Stomach (tissue), 8 donors: ENCODE measurements at regions not wholly inside any gene's neighbourhood (a gene's known extent, or its start where the extent isn't known, plus 50 kb on each side); places are given as distances from the start of the nearest gene placed in this dataset.
A peak's percentile ranks its signal among the peaks of the same experiment; 100 is the strongest.

Experiments used
- DNase-seq, 2 donors: peaks; one replicate each; pipeline versions ENCODE4 v3.0.0 to v3.0.0-alpha.2; 2013 to 2019
- H3K27ac ChIP-seq, 5 donors: fragments of 200-600 bp in 4 of 5; sonication (generic) in 4 of 5; one replicate each; pipeline ENCODE4 v1.5.1; 2013 to 2019; ENCODE audit warnings: mild to moderate bottlenecking in 1 of 5, moderate library complexity in 1 of 5
- H3K27me3 ChIP-seq, 3 donors: fragments of 200-600 bp; sonication (generic); one replicate each; pipeline ENCODE4 v1.5.1; 2017 to 2019; ENCODE audit warnings: mixed run types in 1 of 3
- H3K36me3 ChIP-seq, 4 donors: fragments of 200-600 bp; sonication (generic); 1 replicate in 3 of 4; 2 replicates in 1 of 4; pipeline ENCODE4 v1.5.1; 2016 to 2019
- H3K4me1 ChIP-seq, 4 donors: fragments of 200-600 bp; sonication (generic); one replicate each; pipeline ENCODE4 v1.5.1; 2016 to 2019
- H3K4me3 ChIP-seq, 4 donors: fragments of 200-600 bp; sonication (generic) in 3 of 4; one replicate each; pipeline ENCODE4 v1.5.1; 2016 to 2019; ENCODE audit warnings: mild to moderate bottlenecking in 1 of 4
- H3K9me3 ChIP-seq, 4 donors: fragments of 200-600 bp; sonication (generic); one replicate each; pipeline ENCODE4 v1.5.1; 2016 to 2019
- EP300 ChIP-seq: sonication (generic); formaldehyde crosslinking; IDR thresholded peaks from one replicate; pipeline ENCODE4 v1.6.1; 2017; ENCODE audit warnings: antibody characterized with exemption
- POLR2A ChIP-seq, 4 donors: fragments of 450-650 bp; IDR thresholded peaks; one replicate each; pipeline ENCODE4 v1.6.1; 2016; ENCODE audit warnings: antibody characterized with exemption in 4 of 4, control low read depth in 2 of 4, mild to moderate bottlenecking in 1 of 4, moderate library complexity in 1 of 4
- POLR2AphosphoS5 ChIP-seq, 3 donors: sonication (generic); formaldehyde crosslinking; IDR thresholded peaks; one replicate each; pipeline ENCODE4 v1.6.1; 2016; ENCODE audit warnings: antibody characterized with exemption in 3 of 3
- WGBS, 5 donors: extraction: QIAGEN DNeasy Blood & Tissue Kit in 3 of 5; methylation state at CpG; one replicate each; pipeline versions ENCODE4 v1.1.5 to v1.1.7; 2013 to 2018; 5-methylcytosine and 5-hydroxymethylcytosine counted together
- intact Hi-C: fragments of 100-400 bp; cut with DNase I; formaldehyde crosslinking; loops from one replicate; pipeline ENCODE4 v1.15.1; 2023; ENCODE audit warnings: low total_unique reads
- TF ChIP-seq, protein P1 (sequence below), 7 experiments: fragments of 450-650 bp in 4 of 7; fragments of 200-600 bp in 3 of 7; sonication (generic) in 3 of 7; IDR thresholded peaks; one replicate each; pipeline ENCODE4 v1.5.1; 2016 to 2019; ENCODE audit warnings: antibody characterized with exemption in 7 of 7, control low read depth in 2 of 7, mild to moderate bottlenecking in 1 of 7
- donor health status: healthy with polysubstance abuse.
- donor health status: Bipolar disorder and iron deficiency.
- donor health status: healthy.

DNA sequence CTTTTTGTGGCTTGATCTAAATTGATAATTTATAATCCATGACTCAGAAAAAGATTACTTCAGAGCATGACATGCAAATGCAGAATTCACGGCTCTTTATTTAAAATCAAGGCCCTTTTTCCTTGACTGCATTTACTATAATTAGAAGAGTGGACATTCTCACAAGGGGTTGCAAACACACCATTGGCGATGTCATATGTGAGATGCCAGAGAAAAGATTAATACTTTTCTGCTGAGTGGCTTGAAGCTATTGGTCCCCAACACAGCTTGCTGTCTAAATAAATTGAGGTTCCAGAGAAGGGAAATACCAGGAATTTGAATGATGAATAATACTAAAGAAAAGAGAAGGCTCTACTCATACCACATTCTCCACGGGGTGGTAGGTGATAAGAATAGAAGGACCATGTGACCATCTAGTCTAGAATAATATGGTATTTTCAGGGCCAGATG, 78.7 kb upstream of the ARID5B start:
- Histone ChIP-seq H3K27ac (no peak overlapping the region), H3K36me3 (no peaks in the 10 kb centered on the region), H3K4me1 (peaks cover 0 to 15% (median 2%) of the 10 kb centered on the region in 4 donors), H3K4me3 (no peak overlapping the region), H3K27me3 (no peaks in the 10 kb centered on the region), H3K9me3 (no peaks in the 10 kb centered on the region)
- no peak for DNase-seq
- TF ChIP-seq EP300 (no peak), POLR2AphosphoS5 (IDR thresholded peaks at IDR 0.05) (no peak), POLR2A (IDR thresholded peaks at IDR 0.05) (no peak)
- TF ChIP-seq, protein P1, sequence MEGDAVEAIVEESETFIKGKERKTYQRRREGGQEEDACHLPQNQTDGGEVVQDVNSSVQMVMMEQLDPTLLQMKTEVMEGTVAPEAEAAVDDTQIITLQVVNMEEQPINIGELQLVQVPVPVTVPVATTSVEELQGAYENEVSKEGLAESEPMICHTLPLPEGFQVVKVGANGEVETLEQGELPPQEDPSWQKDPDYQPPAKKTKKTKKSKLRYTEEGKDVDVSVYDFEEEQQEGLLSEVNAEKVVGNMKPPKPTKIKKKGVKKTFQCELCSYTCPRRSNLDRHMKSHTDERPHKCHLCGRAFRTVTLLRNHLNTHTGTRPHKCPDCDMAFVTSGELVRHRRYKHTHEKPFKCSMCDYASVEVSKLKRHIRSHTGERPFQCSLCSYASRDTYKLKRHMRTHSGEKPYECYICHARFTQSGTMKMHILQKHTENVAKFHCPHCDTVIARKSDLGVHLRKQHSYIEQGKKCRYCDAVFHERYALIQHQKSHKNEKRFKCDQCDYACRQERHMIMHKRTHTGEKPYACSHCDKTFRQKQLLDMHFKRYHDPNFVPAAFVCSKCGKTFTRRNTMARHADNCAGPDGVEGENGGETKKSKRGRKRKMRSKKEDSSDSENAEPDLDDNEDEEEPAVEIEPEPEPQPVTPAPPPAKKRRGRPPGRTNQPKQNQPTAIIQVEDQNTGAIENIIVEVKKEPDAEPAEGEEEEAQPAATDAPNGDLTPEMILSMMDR (IDR thresholded peaks at IDR 0.05), result no peak
- intact Hi-C loops, result no loop called here
- WGBS, 5 donors, result 43 to 75% (median 49%) methylated on average over 3 of the region's 3 CpGs

DNA sequence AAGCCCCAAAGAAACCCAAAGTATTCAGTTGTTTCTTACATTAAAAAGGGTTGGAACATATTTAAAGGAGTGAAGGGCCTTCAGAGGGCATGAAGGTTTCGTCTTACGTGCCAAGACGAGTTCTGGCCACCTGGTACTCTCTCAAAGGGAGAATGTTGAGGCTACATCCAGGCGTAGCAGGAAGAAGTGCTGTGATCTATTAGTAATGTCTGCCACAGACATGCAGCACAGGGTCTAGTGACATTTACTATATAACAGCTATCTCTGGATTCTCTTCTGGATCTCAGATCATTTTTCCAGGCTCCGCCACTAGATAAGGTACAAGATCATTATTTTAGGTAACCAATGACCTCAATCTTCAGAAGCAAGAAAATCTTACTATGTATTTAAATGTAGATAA, 76.5 kb upstream of the ARID5B start:
- no peaks in the 10 kb centered on the region for H3K36me3 ChIP-seq
- no peak overlapping the region for H3K4me3 ChIP-seq
- DNase-seq, result no peak
- H3K9me3 ChIP-seq, result no peaks in the 10 kb centered on the region
- intact Hi-C loops, result no loop called here
- WGBS, 5 donors, result 88 to 94% (median 90%) methylated on average over 5 of the region's 5 CpGs
- TF ChIP-seq, protein P1 (IDR thresholded peaks at IDR 0.05), result no peak
- TF ChIP-seq POLR2AphosphoS5 (IDR thresholded peaks at IDR 0.05), result no peak
- TF ChIP-seq POLR2A (IDR thresholded peaks at IDR 0.05), result no peak
- no peaks in the 10 kb centered on the region for H3K27me3 ChIP-seq
- peaks cover 0 to 17% (median 3%) of the 10 kb centered on the region in 4 donors for H3K4me1 ChIP-seq
- peak overlapping the region in 1 of 5 donors; percentile 6 for H3K27ac ChIP-seq

GRCh38 chr10:61825628-61826027, 75.9 kb upstream of the ARID5B start:
- Histone ChIP-seq H3K9me3 (no peaks in the 10 kb centered on the region), H3K36me3 (no peaks in the 10 kb centered on the region), H3K27me3 (no peaks in the 10 kb centered on the region), H3K27ac (peak overlapping the region in 1 of 5 donors; percentile 8), H3K4me3 (no peak overlapping the region), H3K4me1 (peaks cover 0 to 23% (median 10%) of the 10 kb centered on the region in 4 donors)
- TF ChIP-seq EP300, result no peak
- TF ChIP-seq, protein P1 (IDR thresholded peaks at IDR 0.05), result no peak
- no peak for TF ChIP-seq POLR2A (IDR thresholded peaks at IDR 0.05)
- TF ChIP-seq POLR2AphosphoS5 (IDR thresholded peaks at IDR 0.05), result no peak
- WGBS, 5 donors, result 35 to 50% (median 45%) methylated on average over 4 of the region's 4 CpGs
- intact Hi-C loops, result no loop called here
- DNase-seq, result no peak

- H3K4me1 ChIP-seq, result peaks cover 0 to 30% (median 12%) of the 10 kb centered on the region in 4 donors
- no peaks in the 10 kb centered on the region for H3K9me3 ChIP-seq
- intact Hi-C loops, result no loop called here
- no peaks in the 10 kb centered on the region for H3K27me3 ChIP-seq
- no peak overlapping the region for H3K4me3 ChIP-seq
- TF ChIP-seq POLR2A (IDR thresholded peaks at IDR 0.05) (no peak), EP300 (no peak), POLR2AphosphoS5 (IDR thresholded peaks at IDR 0.05) (no peak)
- TF ChIP-seq, protein P1 (IDR thresholded peaks at IDR 0.05), result no peak
- 88 to 97% (median 95%) methylated on average over 1 of the region's 1 CpG for whole genome bisulfite sequencing, 5 donors
- no peak for DNase-seq
- H3K36me3 ChIP-seq, result no peaks in the 10 kb centered on the region
- H3K27ac ChIP-seq, result no peak overlapping the region
Measured at GRCh38 chr10:61828034-61828433, 73.5 kb upstream of the ARID5B start.
